ENCODE measurements at regions not wholly inside any gene's neighbourhood (a gene's known extent, or its start where the extent isn't known, plus 50 kb on each side); places are given as distances from the start of the nearest gene placed in this dataset.

- TF ChIP-seq CTCF (IDR thresholded peaks at IDR 0.05) = no peak
- no peak for TF ChIP-seq POLR2A (IDR thresholded peaks at IDR 0.05)
Observed at GRCh38 chr10:106435081-106435480, 729.4 kb downstream of the SORCS1 start.

All from suprapubic skin (tissue), 3 donors.